H1 (cell line): ENCODE measurements at regions not wholly inside any gene's neighbourhood (a gene's known extent, or its start where the extent isn't known, plus 50 kb on each side); places are given as distances from the start of the nearest gene placed in this dataset.

Experiments used
- GTF2F1 ChIP-seq: IDR thresholded peaks from 2 replicates; pipeline ENCODE4 v1.6.1; 2012; ENCODE audit warnings: low read depth, low read length, improper control_type of control experiment, borderline replicate concordance
- KDM1A ChIP-seq: fragments of 200-600, 300-600 bp; sonication (generic); IDR thresholded peaks from 2 replicates; pipeline ENCODE4 v1.7.1; 2016; ENCODE audit warnings: mild to moderate bottlenecking, low read length, borderline replicate concordance
- TF ChIP-seq, protein P1 (sequence below): fragments of 300-600 bp; sonication (generic); IDR thresholded peaks from 2 replicates; pipeline ENCODE4 v1.7.1; 2012; ENCODE audit warnings: low read length, moderate library complexity, mild to moderate bottlenecking, inconsistent platforms; ENCODE audit not compliant: insufficient replicate concordance

DNA sequence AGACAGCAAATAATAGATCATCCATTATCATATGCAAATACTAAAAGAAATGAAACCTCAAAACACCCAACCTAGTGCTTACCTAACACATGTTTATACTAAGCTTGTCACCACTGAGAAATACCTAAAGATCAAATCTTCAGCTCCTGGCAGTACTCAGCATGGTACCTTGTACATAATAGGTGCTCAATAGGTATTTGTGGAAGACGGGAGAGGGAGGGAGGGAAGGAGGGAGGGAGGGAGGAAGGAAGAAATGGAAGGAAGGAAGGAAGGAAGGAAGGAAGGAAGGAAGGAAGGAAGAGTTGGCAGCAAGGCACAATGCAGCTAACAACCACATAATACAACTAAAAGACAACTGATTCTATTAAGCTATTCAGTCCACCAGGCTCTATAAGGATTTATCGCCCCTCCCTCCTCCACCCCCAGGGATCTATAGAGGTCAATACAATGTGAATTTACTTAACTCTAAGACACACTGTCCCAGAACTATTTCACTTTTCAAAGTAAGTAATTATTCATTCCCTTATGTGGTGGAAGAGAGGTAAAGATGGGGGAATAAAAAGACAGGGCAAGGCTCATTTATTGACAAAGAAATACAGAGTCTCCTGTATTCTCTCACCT lies 328.9 kb downstream of the PAPSS1 start (continued):
- TF ChIP-seq, protein P1, sequence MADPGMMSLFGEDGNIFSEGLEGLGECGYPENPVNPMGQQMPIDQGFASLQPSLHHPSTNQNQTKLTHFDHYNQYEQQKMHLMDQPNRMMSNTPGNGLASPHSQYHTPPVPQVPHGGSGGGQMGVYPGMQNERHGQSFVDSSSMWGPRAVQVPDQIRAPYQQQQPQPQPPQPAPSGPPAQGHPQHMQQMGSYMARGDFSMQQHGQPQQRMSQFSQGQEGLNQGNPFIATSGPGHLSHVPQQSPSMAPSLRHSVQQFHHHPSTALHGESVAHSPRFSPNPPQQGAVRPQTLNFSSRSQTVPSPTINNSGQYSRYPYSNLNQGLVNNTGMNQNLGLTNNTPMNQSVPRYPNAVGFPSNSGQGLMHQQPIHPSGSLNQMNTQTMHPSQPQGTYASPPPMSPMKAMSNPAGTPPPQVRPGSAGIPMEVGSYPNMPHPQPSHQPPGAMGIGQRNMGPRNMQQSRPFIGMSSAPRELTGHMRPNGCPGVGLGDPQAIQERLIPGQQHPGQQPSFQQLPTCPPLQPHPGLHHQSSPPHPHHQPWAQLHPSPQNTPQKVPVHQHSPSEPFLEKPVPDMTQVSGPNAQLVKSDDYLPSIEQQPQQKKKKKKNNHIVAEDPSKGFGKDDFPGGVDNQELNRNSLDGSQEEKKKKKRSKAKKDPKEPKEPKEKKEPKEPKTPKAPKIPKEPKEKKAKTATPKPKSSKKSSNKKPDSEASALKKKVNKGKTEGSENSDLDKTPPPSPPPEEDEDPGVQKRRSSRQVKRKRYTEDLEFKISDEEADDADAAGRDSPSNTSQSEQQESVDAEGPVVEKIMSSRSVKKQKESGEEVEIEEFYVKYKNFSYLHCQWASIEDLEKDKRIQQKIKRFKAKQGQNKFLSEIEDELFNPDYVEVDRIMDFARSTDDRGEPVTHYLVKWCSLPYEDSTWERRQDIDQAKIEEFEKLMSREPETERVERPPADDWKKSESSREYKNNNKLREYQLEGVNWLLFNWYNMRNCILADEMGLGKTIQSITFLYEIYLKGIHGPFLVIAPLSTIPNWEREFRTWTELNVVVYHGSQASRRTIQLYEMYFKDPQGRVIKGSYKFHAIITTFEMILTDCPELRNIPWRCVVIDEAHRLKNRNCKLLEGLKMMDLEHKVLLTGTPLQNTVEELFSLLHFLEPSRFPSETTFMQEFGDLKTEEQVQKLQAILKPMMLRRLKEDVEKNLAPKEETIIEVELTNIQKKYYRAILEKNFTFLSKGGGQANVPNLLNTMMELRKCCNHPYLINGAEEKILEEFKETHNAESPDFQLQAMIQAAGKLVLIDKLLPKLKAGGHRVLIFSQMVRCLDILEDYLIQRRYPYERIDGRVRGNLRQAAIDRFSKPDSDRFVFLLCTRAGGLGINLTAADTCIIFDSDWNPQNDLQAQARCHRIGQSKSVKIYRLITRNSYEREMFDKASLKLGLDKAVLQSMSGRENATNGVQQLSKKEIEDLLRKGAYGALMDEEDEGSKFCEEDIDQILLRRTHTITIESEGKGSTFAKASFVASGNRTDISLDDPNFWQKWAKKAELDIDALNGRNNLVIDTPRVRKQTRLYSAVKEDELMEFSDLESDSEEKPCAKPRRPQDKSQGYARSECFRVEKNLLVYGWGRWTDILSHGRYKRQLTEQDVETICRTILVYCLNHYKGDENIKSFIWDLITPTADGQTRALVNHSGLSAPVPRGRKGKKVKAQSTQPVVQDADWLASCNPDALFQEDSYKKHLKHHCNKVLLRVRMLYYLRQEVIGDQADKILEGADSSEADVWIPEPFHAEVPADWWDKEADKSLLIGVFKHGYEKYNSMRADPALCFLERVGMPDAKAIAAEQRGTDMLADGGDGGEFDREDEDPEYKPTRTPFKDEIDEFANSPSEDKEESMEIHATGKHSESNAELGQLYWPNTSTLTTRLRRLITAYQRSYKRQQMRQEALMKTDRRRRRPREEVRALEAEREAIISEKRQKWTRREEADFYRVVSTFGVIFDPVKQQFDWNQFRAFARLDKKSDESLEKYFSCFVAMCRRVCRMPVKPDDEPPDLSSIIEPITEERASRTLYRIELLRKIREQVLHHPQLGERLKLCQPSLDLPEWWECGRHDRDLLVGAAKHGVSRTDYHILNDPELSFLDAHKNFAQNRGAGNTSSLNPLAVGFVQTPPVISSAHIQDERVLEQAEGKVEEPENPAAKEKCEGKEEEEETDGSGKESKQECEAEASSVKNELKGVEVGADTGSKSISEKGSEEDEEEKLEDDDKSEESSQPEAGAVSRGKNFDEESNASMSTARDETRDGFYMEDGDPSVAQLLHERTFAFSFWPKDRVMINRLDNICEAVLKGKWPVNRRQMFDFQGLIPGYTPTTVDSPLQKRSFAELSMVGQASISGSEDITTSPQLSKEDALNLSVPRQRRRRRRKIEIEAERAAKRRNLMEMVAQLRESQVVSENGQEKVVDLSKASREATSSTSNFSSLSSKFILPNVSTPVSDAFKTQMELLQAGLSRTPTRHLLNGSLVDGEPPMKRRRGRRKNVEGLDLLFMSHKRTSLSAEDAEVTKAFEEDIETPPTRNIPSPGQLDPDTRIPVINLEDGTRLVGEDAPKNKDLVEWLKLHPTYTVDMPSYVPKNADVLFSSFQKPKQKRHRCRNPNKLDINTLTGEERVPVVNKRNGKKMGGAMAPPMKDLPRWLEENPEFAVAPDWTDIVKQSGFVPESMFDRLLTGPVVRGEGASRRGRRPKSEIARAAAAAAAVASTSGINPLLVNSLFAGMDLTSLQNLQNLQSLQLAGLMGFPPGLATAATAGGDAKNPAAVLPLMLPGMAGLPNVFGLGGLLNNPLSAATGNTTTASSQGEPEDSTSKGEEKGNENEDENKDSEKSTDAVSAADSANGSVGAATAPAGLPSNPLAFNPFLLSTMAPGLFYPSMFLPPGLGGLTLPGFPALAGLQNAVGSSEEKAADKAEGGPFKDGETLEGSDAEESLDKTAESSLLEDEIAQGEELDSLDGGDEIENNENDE, result no peak
- TF ChIP-seq GTF2F1 (no peak), KDM1A (no peak)
